SIG-M5 treated with dmso at 0.1 percent for 504 hours (cell line): ENCODE measurements at regions not wholly inside any gene's neighbourhood (a gene's known extent, or its start where the extent isn't known, plus 50 kb on each side); places are given as distances from the start of the nearest gene placed in this dataset.
"Not testable (repeated sequence)": the region's sequence is repeated elsewhere in the genome, so short reads cannot be mapped to it uniquely, and the experiment has no call there.

Experiments used
- DNase-seq: peaks from one replicate; lab custom pipeline; 2025; ENCODE audit not compliant: unreplicated experiment; lab: John Stamatoyannopoulos, UW

DNA sequence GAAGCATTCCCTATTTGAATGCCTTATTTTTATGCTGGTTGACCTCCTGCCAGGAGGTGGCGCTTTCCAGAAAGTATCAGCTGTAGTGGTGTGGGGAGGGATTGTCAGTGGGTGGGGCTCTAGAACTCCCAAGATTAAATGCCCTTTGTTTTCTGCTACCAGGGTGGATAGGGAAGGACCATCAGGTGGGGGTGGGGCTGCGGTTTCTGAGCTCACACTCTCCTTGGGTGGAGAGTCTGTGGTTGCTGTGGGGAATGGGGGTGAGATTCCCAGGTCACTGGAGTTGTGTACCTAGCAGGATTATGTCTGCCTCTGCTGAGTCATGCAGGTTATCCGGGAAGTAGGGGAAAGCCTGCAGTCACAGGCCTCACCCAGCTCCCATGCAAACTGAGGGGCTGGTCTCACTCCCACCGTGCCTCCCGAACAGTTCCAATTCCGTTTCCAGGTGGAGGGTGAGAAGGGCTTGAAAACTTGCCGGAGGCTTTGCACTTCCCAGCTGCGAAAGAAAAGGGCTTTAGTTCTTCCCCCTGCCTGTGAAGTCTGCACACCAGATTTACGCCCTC, 68.3 kb downstream of the ALG10B start:
- no peak for DNase-seq

DNA sequence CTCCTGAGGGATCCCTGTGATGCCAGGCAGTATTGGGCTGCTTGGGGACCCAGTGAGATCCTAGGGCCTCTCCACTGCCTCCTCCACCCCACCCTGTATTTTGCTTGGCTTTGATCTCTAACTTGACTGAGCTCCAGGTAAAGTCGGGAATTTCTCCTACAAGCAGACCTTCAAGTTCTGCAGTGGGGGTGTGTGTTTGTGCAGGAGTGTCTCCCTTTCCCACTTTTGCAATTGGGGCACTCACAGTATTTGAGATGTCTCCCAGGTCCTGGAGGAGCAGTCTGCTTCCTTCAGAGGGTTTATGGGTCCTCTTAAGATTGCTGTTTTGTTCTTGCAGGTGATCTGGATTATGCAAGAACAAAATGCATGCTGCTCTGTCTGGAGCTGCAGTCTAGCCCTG, 68.9 kb downstream of the ALG10B start:
- no peak for DNase-seq

DNA sequence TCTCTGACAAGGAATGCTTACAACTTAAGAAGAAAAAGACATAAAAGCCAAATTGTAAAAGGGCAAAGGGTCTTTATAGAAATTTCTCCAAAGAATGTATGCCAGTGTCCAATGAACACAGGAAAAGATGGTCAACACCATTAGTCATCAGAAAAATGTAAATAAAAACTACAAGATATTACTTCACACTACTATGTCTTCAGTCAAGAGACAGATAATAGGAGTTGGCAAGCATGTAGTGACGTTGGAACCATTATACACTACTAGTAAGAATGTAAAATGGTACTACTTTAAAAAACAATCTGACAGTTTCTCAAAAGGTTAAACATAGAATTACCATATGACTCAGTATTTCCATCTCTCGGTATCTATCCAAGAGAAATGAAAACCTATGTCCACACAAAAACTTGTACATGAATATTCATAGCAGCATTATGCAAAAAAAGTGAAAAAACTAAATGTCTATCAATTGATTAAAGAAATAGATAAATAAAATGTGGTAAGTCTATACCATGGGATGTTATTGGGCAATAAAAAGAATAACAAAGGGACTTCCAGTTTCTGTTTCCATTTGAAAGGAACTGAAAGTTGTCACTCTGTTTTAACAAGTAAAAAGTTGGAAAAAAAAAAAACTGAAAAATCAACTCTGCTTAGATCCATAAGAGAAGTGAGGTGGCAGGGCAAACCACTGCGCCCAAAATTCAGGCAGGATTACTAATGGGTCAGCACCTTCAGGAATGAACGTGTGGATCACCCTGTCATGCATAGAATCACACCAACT, 69.8 kb downstream of the ALG10B start:
- peak; percentile 80 for DNase-seq

DNA sequence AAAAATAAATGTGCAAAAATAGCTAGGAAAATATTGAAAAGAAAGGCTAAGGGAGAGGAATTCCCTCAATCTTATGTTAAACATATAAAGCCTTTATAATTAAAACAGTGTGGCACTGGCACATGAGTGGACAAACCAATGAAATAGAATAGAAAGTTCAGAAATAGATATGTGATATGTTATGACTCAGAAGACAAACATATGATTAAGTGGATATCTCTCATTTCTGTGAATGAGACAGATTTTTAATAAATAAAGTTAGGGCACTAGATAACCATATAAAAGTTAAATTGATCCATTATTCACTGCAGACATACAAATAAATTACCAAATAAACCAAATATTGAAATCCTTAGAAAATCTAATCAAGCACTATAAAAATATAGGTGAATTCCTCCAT, 73.0 kb downstream of the ALG10B start:
- no peak for DNase-seq

DNA sequence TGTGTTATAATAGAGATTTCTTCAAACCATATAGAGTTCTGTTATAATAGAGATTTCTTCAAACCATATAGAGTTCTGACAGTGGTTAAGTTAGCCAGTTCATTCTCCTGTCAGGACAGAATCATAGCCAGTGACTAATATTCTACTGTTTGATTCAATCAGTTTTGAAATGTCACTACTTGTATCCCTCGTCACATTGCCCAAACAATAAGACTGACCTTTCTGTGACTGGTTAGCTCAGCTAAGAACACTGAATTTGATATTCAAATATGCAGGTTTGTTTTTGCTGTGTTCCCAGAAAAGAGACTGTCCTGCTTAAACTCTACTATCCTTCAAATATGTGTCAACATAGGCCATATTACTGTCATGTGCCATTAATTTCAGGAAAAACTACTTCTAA, 74.4 kb downstream of the ALG10B start:
- DNase-seq, result no peak

DNA sequence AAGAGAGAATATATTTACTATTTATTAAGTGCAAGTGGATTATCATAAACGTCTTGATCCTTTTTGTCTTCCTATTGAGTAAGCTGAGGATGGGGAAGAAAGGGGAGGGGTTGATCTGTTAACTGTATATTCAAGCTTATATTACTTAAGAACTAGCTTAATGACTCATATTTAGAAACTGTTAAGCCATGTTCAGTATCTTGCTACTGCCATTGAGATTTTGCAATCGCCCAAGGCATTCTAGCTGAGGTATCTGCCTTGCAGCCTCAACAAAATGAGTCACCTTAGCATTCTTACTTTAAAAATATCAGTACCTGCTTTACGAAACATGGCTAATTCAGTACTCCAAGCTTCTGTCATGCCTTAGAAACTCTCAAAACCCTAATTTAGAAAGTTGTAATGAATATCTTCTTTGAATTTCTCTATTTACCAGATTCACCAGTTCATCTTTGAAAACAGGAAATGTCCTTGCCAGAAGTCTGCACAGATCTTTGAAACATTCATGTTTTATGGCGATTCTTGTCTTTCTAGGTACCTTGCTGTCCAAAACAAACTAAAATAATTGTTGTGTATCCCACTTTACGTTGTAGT, 76.1 kb downstream of the ALG10B start:
- DNase-seq, result peak; percentile 97

DNA sequence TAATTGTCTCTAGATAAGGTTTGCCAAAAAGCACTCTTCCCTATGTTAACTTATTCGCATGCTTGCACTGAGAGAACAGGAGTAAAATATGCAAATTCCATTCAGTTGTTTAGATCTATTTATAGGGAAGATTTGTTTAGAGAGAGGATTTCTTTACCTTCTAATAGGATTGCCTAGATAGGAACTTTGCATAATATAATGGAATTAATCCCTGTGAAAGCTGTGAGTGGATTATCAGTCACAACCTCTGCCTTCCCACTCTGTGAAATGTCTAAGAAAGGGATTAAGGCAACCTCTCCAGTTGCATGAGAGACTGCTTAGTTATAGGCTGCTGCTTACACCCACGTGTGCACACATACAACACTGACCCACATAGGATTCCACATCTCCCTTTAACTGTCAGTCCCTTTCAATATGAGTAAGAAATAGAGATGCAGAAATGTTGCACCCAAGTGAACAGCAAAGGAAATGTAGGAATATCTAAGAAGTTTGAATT, 83.2 kb downstream of the ALG10B start:
- DNase-seq, result no peak

DNA sequence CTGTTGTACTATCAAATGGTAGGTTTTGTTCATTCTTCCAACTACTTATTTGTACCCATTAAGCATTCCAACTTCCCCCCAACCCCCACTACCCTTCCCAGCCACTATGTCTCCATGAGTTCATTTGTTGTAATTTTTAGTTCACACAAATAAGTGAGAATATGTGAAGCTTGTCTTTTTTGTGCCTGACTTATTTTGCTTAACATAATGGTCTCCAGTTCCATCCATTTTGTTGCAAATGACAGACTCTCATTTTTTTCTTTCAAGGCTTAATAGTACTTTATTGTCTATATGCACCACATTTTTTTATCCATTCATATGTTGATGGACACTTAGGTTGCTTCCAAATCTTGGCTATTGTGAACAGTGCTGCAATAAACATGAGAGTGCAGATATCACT, 86.2 kb downstream of the ALG10B start:
- no peak for DNase-seq

DNA sequence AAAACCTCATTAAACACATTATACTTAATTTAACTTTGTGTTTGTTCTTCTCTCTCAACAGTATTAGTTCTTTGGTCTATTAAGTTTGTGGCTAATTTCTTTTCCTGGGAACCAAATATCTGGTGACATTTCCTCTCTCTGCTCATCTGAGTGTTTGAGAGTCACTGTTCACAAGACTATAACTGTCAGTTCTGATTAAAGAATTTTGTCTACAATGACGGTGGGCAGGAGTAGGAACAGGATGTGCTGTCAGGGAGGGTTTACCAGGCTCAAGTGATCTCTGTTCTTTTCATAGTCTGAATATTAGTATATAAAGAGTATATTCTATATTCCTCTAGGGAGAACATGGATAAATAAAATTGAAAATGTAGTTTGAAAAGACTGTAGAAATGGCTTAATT, 92.9 kb downstream of the ALG10B start:
- DNase-seq, result no peak

DNA sequence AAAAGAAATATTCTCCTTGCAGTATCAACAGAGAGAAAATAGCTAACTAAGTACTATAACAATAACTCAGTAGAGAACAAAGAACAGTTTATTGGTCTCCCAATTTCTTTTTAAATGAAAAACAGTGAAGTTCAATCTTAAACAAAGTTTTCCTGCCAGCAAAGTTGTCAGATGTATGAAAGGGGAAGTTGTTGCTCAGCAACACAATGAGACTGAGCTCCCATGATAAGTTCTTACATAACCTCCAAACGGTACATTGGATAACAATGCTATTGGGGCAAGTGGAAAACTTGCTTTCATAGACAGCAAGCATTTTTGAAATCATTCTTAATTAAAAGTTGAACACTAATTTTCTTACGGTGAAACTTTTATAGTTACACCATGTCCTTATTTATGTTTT, 94.9 kb downstream of the ALG10B start:
- peak; percentile 71 for DNase-seq

DNA sequence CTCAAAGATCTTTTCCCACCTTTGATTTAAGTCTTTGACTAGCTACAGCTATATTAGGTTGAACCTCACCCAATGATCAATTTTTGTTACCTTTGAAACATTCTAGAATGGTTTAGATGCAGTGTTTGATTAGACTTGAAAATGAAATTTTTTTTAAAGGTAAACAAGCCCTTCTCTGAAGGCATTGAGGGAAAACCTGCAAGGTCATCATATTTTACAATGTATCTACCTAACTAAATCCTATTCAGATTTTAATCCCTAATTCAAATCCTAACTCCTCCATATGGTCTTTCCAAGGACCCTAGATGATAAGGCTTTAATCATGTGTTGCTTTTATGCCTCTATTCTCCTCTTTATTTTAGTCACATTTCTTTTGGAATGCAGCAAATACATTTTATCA, 95.4 kb downstream of the ALG10B start:
- no peak for DNase-seq

DNA sequence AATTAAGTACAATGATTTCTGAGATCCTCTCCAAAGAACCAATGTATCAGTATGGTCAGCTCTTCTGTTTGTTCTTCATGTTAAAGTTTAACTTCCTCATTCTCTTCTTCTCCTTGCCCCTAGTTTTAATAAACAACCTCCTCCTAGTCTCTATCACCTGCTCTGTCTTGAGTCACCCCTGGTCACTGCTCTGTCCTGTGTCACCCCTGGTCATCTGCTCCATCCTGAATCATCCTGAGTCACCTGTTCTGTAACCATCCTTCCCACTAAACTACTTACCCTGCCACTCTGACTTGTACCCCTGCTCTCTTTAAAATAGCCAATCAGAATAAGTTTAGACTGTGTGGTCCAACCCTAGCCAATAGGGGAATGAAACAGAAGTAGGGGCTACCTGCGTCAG, 100.5 kb downstream of the ALG10B start:
- DNase-seq, result no peak

DNA sequence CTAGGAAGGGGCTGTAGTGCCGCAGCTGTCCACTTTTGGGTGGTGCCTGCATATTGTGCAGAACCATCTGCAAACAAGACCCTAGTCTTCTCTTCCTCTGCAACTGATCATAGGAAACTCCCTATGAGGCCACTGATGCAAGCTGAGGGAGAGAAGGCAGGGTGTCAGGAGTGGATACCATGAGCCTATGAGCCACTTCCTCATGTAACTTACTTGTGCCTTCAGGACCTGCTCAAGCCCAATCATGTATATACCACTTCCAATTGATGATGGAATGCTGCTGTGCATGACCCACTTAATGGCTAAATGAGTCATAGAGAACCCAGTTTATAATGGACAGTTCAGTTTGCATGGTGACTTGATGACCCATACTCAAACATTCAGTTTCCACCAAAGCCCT, 107.9 kb downstream of the ALG10B start:
- DNase-seq, result no peak

DNA sequence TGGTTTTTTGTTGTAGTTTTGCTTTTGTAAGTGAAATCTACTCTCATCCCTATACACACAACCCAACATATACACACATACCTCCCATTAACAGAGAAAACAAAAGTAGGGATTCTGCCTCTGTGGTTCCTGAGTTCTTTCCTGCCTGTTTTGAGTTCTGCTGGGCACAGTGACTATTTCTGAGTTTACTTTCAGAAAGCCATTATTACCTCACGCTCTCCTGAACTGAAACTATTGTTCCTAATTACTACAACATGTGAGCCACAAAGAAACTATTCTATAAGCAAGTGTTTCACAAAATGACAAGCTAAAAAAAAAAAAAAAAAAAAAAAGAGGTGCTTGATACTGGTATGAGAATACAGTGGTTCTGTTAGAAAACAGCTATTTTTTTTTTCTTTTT, 110.9 kb downstream of the ALG10B start:
- DNase-seq, result no peak

DNA sequence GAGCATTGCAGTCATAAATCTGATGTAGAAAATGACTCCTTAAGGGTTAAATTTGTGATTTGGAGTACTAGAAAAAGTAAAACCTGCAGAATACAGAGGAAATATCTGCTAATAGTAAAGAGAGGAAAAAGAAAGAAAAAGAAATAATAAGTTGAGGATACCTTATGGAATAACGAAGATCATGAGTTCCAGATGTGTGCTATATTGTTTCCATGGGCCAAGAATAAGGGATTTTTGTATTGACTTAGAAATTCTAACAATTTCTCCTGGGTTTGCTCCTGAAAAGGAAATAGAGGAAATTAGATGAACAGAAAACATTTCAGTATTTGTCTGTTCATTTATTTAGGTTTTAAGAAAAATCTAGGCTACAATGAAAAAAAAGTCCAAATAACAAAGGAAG, 115.3 kb downstream of the ALG10B start:
- no peak for DNase-seq

DNA sequence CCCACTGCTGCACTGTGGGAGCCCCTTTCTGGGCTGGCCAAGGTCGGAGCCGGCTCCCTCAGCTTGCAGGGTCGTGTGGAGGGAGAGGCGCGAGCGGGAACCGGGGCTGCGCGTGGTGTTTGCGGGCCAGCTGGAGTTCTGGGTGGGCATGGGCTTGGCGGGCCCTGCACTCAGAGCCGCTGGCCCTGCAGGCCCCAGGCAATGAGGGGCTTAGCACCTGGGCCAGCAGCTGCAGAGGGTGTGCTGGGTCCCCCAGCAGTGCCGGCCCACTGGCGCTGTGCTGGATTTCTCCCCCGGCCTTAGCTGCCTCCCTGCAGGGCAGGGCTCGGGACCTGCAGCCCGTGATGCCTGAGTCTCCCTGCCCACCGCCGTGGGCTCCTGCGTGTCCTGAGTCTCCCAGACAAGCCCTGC, 125.3 kb downstream of the ALG10B start:
- DNase-seq, result not testable (repeated sequence)

DNA sequence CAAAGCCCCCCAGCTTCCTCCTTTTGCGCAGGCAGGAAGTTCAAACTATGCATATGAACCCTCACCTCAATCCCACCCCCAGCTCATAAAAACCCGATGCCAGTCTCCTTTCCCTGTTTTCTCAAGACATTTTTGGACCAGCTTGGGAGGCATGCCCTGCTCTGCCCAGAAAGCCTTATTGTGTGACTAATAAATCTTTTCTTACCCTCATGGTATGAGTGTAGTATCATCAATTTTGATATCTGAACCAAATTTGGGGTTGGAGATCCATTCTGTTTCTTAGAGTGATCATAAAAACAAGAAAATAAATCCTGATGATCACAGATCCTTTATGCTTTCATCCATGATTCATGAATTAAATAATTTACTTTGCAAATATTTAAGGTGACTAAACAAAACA, 128.5 kb downstream of the ALG10B start:
- no peak for DNase-seq

DNA sequence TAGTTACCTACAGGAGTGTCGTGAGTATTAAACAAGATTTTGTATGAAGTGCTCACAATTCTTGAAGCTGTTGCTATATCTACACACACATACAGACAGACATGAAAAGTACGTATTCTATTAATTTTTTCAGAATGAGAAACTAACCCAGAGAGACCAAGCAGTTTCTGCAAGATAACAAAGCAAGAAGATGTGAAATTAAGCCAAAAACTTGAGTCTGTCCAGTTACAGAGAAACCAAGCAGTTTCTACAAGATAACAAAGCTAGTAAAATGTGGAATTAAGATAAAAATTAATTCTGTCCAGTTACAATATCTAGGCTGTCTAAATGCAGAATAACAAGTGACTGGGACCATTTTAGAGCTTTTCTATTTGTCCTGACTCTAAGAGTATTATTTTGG, 132.4 kb downstream of the ALG10B start:
- DNase-seq, result no peak

DNA sequence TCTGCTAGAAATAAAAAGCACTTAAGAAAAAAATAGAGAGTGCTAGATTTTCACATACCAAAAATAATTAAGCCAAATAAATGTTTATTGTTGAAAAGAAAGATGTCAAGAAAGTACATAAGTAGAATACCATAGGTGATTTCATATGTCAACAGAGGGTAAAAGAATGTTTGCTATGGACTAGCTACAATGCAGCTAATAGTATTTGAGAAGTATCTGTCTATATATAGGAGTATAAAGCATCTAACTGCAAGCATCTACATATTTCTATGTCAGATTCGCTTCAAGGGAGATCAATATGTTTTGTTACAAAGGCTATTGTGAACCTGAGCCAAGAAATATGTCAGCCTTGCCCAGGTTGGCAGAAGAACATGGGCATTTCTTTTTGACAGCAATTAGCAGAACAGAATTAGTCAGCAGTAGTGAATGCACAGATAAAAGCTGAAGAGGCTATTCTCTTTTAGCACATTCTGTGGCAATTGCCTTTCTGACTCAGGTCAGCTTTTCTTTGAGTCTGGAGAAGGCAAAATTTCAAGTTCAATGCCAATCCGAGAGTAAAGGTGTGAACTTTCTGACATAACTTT, 140.1 kb downstream of the ALG10B start:
- DNase-seq, result no peak

DNA sequence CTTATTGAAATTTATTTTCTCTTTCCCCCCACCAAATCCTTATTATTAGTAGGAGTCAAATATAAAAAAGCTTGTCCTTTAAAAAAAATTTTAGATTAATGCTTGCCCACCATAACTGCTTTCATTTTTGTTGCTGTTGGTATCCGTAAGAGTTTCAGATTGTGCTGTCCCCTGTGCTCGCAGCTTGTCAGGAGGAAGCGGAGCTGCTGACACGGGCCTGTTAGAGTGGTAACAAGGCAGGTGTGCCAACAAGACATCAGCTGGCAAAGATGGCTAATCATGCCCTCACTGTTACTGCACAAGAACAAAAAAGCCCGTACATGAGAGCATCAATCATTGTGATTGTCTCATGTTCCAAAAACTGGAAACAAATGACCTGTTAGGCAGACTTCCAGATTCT, 148.4 kb downstream of the ALG10B start:
- DNase-seq, result no peak

DNA sequence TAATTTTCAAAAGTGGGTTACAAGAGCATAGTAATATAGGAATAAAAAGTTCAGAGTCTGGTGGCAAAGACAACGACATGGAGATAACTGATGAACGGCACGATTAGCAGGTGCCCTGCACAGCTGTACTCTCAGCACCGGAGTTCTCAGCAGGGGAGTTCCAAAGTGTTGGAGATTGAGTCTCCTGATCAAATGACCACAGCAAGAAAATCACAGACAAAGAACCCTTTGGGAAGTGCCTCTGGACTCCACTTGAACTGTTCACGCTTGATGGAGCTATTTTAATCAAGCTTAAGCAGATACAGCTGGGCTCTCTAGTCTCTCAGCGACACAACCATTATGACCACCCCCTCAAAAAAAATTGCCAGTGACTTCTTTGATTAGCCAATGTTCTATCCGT, 153.1 kb downstream of the ALG10B start:
- no peak for DNase-seq
